Mammary epithelial cell (primary cell): ENCODE measurements at regions not wholly inside any gene's neighbourhood (a gene's known extent, or its start where the extent isn't known, plus 50 kb on each side); places are given as distances from the start of the nearest gene placed in this dataset.

ENCODE experiments used
- CTCF ChIP-seq, 2 donors: IDR thresholded peaks in 1 of 2; conservative IDR thresholded peaks in 1 of 2; 2 replicates each; pipeline ENCODE4 v1.5.1; 2011 to 2012; ENCODE audit warnings: inconsistent platforms in 2 of 2, low read length in 2 of 2, mild to moderate bottlenecking in 2 of 2, control low read depth in 1 of 2, low read depth in 1 of 2; ENCODE audit not compliant: insufficient read depth in 1 of 2; ENCODE audit errors: extremely low read depth in 1 of 2
- EZH2 ChIP-seq: IDR thresholded peaks from 2 replicates; pipeline ENCODE4 v1.6.1; 2012; ENCODE audit warnings: low read length, inconsistent platforms, borderline replicate concordance

- TF ChIP-seq CTCF (conservative IDR thresholded peaks at IDR 0.05 in 1 of 2, IDR thresholded peaks at IDR 0.05 in 1 of 2; ENCODE audit: extremely low read depth in 1 of 2, insufficient read depth in 1 of 2, low read depth in 1 of 2, low read length in 2 of 2) (no peak), EZH2 (no peak)
These were observed 213.7 kb downstream of the NXNL2 start for GRCh38 chr9:88748566-88749261.
